WTC11 (cell line): ENCODE measurements at regions not wholly inside any gene's neighbourhood (a gene's known extent, or its start where the extent isn't known, plus 50 kb on each side); places are given as distances from the start of the nearest gene placed in this dataset.

ENCODE experiments used
- CREM ChIP-seq: sonication (generic); formaldehyde crosslinking; IDR thresholded peaks from 2 replicates; pipeline ENCODE4 v1.8.1; 2022; ENCODE audit warnings: mild to moderate bottlenecking, missing genetic modification reagents, moderate library complexity
- EMX1 ChIP-seq: fragments of 250-450 bp; sonication (Bioruptor Pico); IDR thresholded peaks from 2 replicates; pipeline ENCODE4 v1.8.0; 2021; ENCODE audit warnings: mild to moderate bottlenecking
- GTF2I ChIP-seq: fragments of 250-450 bp; sonication (Bioruptor Pico); conservative IDR thresholded peaks from 2 replicates; pipeline ENCODE4 v1.4.0; 2021; ENCODE audit warnings: mild to moderate bottlenecking
- MXD4 ChIP-seq: fragments of 250-450 bp; sonication (Bioruptor Pico); IDR thresholded peaks from 2 replicates; pipeline ENCODE4 v1.8.0; 2021; ENCODE audit warnings: mild to moderate bottlenecking, moderate library complexity, borderline replicate concordance
- MYBL2 ChIP-seq: sonication (generic); formaldehyde crosslinking; IDR thresholded peaks from 2 replicates; pipeline ENCODE4 v1.8.1; 2023; ENCODE audit warnings: mild to moderate bottlenecking, moderate library complexity, missing genetic modification reagents
- NFYB ChIP-seq: sonication (generic); formaldehyde crosslinking; conservative IDR thresholded peaks from 2 replicates; pipeline ENCODE4 v1.8.0; 2022; ENCODE audit warnings: low read depth, missing genetic modification reagents
- SP1 ChIP-seq: sonication (generic); formaldehyde crosslinking; conservative IDR thresholded peaks from 2 replicates; pipeline ENCODE4 v1.8.1; 2022; ENCODE audit warnings: missing genetic modification reagents
- TEAD4 ChIP-seq: sonication (generic); formaldehyde crosslinking; IDR thresholded peaks from 2 replicates; pipeline ENCODE4 v1.8.0; 2022; ENCODE audit warnings: mild to moderate bottlenecking, missing genetic modification reagents
- TF ChIP-seq, protein P1 (sequence below): fragments of 200-600 bp; IDR thresholded peaks from 2 replicates; pipeline ENCODE4 v1.8.0; 2022; ENCODE audit warnings: antibody characterized with exemption
- TF ChIP-seq, protein P2 (sequence below): sonication (generic); formaldehyde crosslinking; IDR thresholded peaks from 2 replicates; pipeline ENCODE4 v1.8.1; 2022; ENCODE audit warnings: low read depth, missing genetic modification reagents, borderline replicate concordance
- TF ChIP-seq, protein P3 (sequence below): sonication (generic); formaldehyde crosslinking; conservative IDR thresholded peaks from 2 replicates; pipeline ENCODE4 v1.8.1; 2022; ENCODE audit warnings: mild to moderate bottlenecking, missing genetic modification reagents
- TF ChIP-seq, protein P4 (sequence below): sonication (generic); formaldehyde crosslinking; IDR thresholded peaks from 2 replicates; pipeline ENCODE4 v1.8.1; 2023; ENCODE audit warnings: mild to moderate bottlenecking, missing genetic modification reagents, borderline replicate concordance
- TF ChIP-seq, protein P5 (sequence below): sonication (generic); formaldehyde crosslinking; IDR thresholded peaks from 2 replicates; pipeline ENCODE4 v1.8.1; 2022; ENCODE audit warnings: mild to moderate bottlenecking, moderate library complexity, missing genetic modification reagents

DNA sequence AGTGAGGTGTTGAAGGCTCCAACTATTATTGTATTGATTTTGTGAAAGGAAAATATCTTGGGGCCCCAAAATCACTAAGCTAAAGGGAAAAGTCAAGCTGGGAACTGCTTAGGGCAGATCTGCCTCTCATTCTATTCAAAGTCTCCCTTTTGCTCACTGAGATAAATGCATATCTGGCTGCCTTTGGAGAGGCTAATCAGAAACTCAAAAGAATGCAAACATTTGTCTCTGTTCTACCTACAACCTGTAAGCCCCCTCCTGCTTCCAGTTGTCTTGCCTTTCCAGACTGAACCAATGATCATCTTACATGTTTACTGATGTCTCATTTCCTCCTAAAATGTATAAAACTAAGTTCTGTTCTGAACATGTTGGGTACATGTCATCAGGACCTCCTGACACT, 125.9 kb downstream of the HTR1B start:
- TF ChIP-seq, protein P1, sequence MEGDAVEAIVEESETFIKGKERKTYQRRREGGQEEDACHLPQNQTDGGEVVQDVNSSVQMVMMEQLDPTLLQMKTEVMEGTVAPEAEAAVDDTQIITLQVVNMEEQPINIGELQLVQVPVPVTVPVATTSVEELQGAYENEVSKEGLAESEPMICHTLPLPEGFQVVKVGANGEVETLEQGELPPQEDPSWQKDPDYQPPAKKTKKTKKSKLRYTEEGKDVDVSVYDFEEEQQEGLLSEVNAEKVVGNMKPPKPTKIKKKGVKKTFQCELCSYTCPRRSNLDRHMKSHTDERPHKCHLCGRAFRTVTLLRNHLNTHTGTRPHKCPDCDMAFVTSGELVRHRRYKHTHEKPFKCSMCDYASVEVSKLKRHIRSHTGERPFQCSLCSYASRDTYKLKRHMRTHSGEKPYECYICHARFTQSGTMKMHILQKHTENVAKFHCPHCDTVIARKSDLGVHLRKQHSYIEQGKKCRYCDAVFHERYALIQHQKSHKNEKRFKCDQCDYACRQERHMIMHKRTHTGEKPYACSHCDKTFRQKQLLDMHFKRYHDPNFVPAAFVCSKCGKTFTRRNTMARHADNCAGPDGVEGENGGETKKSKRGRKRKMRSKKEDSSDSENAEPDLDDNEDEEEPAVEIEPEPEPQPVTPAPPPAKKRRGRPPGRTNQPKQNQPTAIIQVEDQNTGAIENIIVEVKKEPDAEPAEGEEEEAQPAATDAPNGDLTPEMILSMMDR = no peak
- TF ChIP-seq NFYB (CRISPR knock-in tag) (no peak), EMX1 (CRISPR knock-in tag) (no peak), MYBL2 (CRISPR knock-in tag) (no peak), CREM (no peak), GTF2I (CRISPR knock-in tag) (no peak), TEAD4 (no peak), MXD4 (CRISPR knock-in tag) (no peak), SP1 (CRISPR knock-in tag) (no peak)
- TF ChIP-seq, protein P2, sequence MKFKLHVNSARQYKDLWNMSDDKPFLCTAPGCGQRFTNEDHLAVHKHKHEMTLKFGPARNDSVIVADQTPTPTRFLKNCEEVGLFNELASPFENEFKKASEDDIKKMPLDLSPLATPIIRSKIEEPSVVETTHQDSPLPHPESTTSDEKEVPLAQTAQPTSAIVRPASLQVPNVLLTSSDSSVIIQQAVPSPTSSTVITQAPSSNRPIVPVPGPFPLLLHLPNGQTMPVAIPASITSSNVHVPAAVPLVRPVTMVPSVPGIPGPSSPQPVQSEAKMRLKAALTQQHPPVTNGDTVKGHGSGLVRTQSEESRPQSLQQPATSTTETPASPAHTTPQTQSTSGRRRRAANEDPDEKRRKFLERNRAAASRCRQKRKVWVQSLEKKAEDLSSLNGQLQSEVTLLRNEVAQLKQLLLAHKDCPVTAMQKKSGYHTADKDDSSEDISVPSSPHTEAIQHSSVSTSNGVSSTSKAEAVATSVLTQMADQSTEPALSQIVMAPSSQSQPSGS (CRISPR knock-in tag) = no peak
- TF ChIP-seq, protein P3, sequence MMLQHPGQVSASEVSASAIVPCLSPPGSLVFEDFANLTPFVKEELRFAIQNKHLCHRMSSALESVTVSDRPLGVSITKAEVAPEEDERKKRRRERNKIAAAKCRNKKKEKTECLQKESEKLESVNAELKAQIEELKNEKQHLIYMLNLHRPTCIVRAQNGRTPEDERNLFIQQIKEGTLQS (CRISPR knock-in tag) = no peak
- TF ChIP-seq, protein P4, sequence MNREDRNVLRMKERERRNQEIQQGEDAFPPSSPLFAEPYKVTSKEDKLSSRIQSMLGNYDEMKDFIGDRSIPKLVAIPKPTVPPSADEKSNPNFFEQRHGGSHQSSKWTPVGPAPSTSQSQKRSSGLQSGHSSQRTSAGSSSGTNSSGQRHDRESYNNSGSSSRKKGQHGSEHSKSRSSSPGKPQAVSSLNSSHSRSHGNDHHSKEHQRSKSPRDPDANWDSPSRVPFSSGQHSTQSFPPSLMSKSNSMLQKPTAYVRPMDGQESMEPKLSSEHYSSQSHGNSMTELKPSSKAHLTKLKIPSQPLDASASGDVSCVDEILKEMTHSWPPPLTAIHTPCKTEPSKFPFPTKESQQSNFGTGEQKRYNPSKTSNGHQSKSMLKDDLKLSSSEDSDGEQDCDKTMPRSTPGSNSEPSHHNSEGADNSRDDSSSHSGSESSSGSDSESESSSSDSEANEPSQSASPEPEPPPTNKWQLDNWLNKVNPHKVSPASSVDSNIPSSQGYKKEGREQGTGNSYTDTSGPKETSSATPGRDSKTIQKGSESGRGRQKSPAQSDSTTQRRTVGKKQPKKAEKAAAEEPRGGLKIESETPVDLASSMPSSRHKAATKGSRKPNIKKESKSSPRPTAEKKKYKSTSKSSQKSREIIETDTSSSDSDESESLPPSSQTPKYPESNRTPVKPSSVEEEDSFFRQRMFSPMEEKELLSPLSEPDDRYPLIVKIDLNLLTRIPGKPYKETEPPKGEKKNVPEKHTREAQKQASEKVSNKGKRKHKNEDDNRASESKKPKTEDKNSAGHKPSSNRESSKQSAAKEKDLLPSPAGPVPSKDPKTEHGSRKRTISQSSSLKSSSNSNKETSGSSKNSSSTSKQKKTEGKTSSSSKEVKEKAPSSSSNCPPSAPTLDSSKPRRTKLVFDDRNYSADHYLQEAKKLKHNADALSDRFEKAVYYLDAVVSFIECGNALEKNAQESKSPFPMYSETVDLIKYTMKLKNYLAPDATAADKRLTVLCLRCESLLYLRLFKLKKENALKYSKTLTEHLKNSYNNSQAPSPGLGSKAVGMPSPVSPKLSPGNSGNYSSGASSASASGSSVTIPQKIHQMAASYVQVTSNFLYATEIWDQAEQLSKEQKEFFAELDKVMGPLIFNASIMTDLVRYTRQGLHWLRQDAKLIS = no peak
- TF ChIP-seq, protein P5, sequence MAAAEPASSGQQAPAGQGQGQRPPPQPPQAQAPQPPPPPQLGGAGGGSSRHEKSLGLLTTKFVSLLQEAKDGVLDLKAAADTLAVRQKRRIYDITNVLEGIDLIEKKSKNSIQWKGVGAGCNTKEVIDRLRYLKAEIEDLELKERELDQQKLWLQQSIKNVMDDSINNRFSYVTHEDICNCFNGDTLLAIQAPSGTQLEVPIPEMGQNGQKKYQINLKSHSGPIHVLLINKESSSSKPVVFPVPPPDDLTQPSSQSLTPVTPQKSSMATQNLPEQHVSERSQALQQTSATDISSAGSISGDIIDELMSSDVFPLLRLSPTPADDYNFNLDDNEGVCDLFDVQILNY (CRISPR knock-in tag) = no peak
